Lower lobe of right lung (tissue), 2 donors: ENCODE measurements at regions not wholly inside any gene's neighbourhood (a gene's known extent, or its start where the extent isn't known, plus 50 kb on each side); places are given as distances from the start of the nearest gene placed in this dataset.

Source experiments
- ATAC-seq, 2 donors: fragments of 200-7000 bp; cut with Tn5 transposase; one replicate each; pipeline ENCODE4 v1.9.1; 2020 to 2022; ENCODE audit warnings: mild to moderate bottlenecking in 2 of 2, moderate library complexity in 2 of 2
- DNase-seq: peaks from one replicate; pipeline ENCODE4 v3.0.0-alpha.2; 2020
- H3K27ac ChIP-seq: fragments of 200-600 bp; one replicate; pipeline ENCODE4 v1.8.0; 2022
- H3K27me3 ChIP-seq: fragments of 200-600 bp; one replicate; pipeline ENCODE4 v1.8.0; 2022; ENCODE audit warnings: low read depth
- H3K36me3 ChIP-seq: fragments of 200-600 bp; one replicate; pipeline ENCODE4 v1.8.0; 2022; ENCODE audit warnings: mild to moderate bottlenecking
- H3K4me1 ChIP-seq: fragments of 200-600 bp; one replicate; pipeline ENCODE4 v1.8.0; 2022
- H3K4me3 ChIP-seq: fragments of 200-600 bp; one replicate; pipeline ENCODE4 v1.8.0; 2022; ENCODE audit warnings: mild to moderate bottlenecking
- H3K9me3 ChIP-seq: fragments of 200-600 bp; one replicate; pipeline ENCODE4 v1.8.0; 2022
- CTCF ChIP-seq: fragments of 200-600 bp; IDR thresholded peaks from one replicate; pipeline ENCODE4 v1.8.0; 2022; ENCODE audit warnings: antibody characterized with exemption, mild to moderate bottlenecking
- intact Hi-C: fragments of 100-400 bp; cut with DNase I; formaldehyde crosslinking; loops from one replicate; pipeline ENCODE4 v1.11.0; 2022
- donor health status: DM: no; HTN: yes; CAD: no; lungs with severe emphysema.

DNA sequence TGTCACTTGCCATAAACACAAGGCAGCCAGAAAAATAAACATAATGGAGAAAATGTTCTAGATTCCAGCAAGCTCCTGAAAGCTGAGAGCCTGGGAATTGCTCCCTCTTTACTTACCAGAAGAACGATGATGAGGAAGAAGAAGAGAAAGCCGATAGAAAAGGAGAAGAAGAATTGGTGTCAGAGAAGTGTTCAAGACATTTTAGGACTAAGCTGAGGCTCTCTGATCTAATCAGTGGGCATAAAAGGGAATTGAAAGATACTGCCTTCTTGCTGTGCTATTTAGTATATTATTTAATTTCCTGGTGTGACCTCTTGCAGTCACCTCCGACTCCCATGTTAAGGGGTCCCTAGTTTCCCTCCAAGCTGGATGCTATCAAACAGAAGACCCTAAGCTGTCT is 316.6 kb upstream of the JARID2 start:
- Histone ChIP-seq H3K27ac (no peak overlapping the region), H3K27me3 (no peaks in the 10 kb centered on the region), H3K4me1 (no peaks in the 10 kb centered on the region), H3K4me3 (no peak overlapping the region), H3K9me3 (no peaks in the 10 kb centered on the region), H3K36me3 (no peaks in the 10 kb centered on the region)
- intact Hi-C loops = no loop called here
- ATAC-seq = no peak
- no peak for TF ChIP-seq CTCF
- DNase-seq = no peak

GRCh38 chr6:14930366-14930989 is 315.4 kb upstream of the JARID2 start:
- Histone ChIP-seq H3K9me3 (no peaks in the 10 kb centered on the region), H3K4me1 (no peaks in the 10 kb centered on the region), H3K36me3 (no peaks in the 10 kb centered on the region), H3K27me3 (no peaks in the 10 kb centered on the region), H3K27ac (no peak overlapping the region), H3K4me3 (no peak overlapping the region)
- intact Hi-C loops = no loop called here
- no peak for ATAC-seq
- DNase-seq = no peak
- no peak for TF ChIP-seq CTCF

- no peak overlapping the region for H3K4me3 ChIP-seq
- no peak for TF ChIP-seq CTCF
- no peaks in the 10 kb centered on the region for H3K4me1 ChIP-seq
- no peak overlapping the region for H3K27ac ChIP-seq
- no peaks in the 10 kb centered on the region for H3K36me3 ChIP-seq
- ATAC-seq (no peak), DNase-seq (no peak)
- intact Hi-C loops = no loop called here
- H3K27me3 ChIP-seq = no peaks in the 10 kb centered on the region
- H3K9me3 ChIP-seq = no peaks in the 10 kb centered on the region
Observed at GRCh38 chr6:14932485-14933182, 313.2 kb upstream of the JARID2 start.

- Histone ChIP-seq H3K36me3 (no peaks in the 10 kb centered on the region), H3K27me3 (no peaks in the 10 kb centered on the region), H3K4me1 (no peaks in the 10 kb centered on the region), H3K9me3 (no peaks in the 10 kb centered on the region), H3K4me3 (no peak overlapping the region), H3K27ac (no peak overlapping the region)
- intact Hi-C loops = no loop called here
- ATAC-seq = no peak
- TF ChIP-seq CTCF = no peak
- no peak for DNase-seq
Observed at GRCh38 chr6:14933183-14933544, 312.7 kb upstream of the JARID2 start.

GRCh38 chr6:14934013-14934412 is 311.9 kb upstream of the JARID2 start:
- no peak for ATAC-seq
- no peak for DNase-seq
- H3K27me3 ChIP-seq = no peaks in the 10 kb centered on the region
- no peaks in the 10 kb centered on the region for H3K4me1 ChIP-seq
- intact Hi-C loops = no loop called here
- H3K9me3 ChIP-seq = no peaks in the 10 kb centered on the region
- no peak overlapping the region for H3K4me3 ChIP-seq
- no peak for TF ChIP-seq CTCF
- no peak overlapping the region for H3K27ac ChIP-seq
- no peaks in the 10 kb centered on the region for H3K36me3 ChIP-seq
